CD4-positive, alpha-beta T cell treated with Interleukin-15 for 1 hour (primary cell): ENCODE measurements at regions not wholly inside any gene's neighbourhood (a gene's known extent, or its start where the extent isn't known, plus 50 kb on each side); places are given as distances from the start of the nearest gene placed in this dataset.
"Not testable (repeated sequence)": the region's sequence is repeated elsewhere in the genome, so short reads cannot be mapped to it uniquely, and the experiment has no call there.

Experiments
- DNase-seq: peaks from one replicate; pipeline ENCODE4 v3.0.0-alpha.2; 2020

GRCh38 chr3:21995079-21995607 is 244.1 kb upstream of the ZNF385D start:
- no peak for DNase-seq

- DNase-seq: no peak
These were observed 256.4 kb upstream of the ZNF385D start for GRCh38 chr3:22007368-22007767.

GRCh38 chr3:22010997-22011396 is 260.0 kb upstream of the ZNF385D start:
- no peak for DNase-seq

- DNase-seq: no peak
These were observed 261.5 kb upstream of the ZNF385D start for GRCh38 chr3:22012471-22012870.

GRCh38 chr3:22013641-22014040 is 262.6 kb upstream of the ZNF385D start:
- DNase-seq: no peak

GRCh38 chr3:22016197-22016596 is 265.2 kb upstream of the ZNF385D start:
- no peak for DNase-seq

- not testable (repeated sequence) for DNase-seq
These were observed 273.6 kb upstream of the ZNF385D start for GRCh38 chr3:22024638-22025037.

GRCh38 chr3:22029480-22029879 is 278.5 kb upstream of the ZNF385D start:
- no peak for DNase-seq

- no peak for DNase-seq
These were observed 288.2 kb upstream of the ZNF385D start for GRCh38 chr3:22039161-22039560.

GRCh38 chr3:22040150-22040549 is 289.1 kb upstream of the ZNF385D start:
- DNase-seq: no peak

- DNase-seq: no peak
These were observed 294.9 kb upstream of the ZNF385D start for GRCh38 chr3:22045882-22046281.

- DNase-seq: no peak
These were observed 312.5 kb upstream of the ZNF385D start for GRCh38 chr3:22063500-22063899.

GRCh38 chr3:22068619-22069018 is 317.6 kb upstream of the ZNF385D start:
- no peak for DNase-seq

GRCh38 chr3:22088204-22088603 is 337.2 kb upstream of the ZNF385D start:
- no peak for DNase-seq

GRCh38 chr3:22089284-22089683 is 338.3 kb upstream of the ZNF385D start:
- DNase-seq: no peak

- no peak for DNase-seq
These were observed 340.3 kb upstream of the ZNF385D start for GRCh38 chr3:22091329-22091728.

GRCh38 chr3:22098021-22098420 is 347.0 kb upstream of the ZNF385D start:
- DNase-seq: no peak

- DNase-seq: no peak
These were observed 350.3 kb upstream of the ZNF385D start for GRCh38 chr3:22101351-22101750.

- DNase-seq: no peak
These were observed 350.8 kb upstream of the ZNF385D start for GRCh38 chr3:22101811-22102210.

- DNase-seq: no peak
These were observed 352.4 kb upstream of the ZNF385D start for GRCh38 chr3:22103423-22103822.

- no peak for DNase-seq
These were observed 355.3 kb upstream of the ZNF385D start for GRCh38 chr3:22106213-22106896.

- no peak for DNase-seq
These were observed 360.2 kb upstream of the ZNF385D start for GRCh38 chr3:22111226-22111625.

- no peak for DNase-seq
These were observed 362.4 kb upstream of the ZNF385D start for GRCh38 chr3:22113453-22113852.

GRCh38 chr3:22115581-22115980 is 364.6 kb upstream of the ZNF385D start:
- no peak for DNase-seq

- DNase-seq: no peak
These were observed 366.1 kb upstream of the ZNF385D start for GRCh38 chr3:22117091-22117490.
